Glutamatergic neuron (in vitro differentiated cells): ENCODE measurements at regions not wholly inside any gene's neighbourhood (a gene's known extent, or its start where the extent isn't known, plus 50 kb on each side); places are given as distances from the start of the nearest gene placed in this dataset.
"Not testable (repeated sequence)": the region's sequence is repeated elsewhere in the genome, so short reads cannot be mapped to it uniquely, and the experiment has no call there.

Source experiments
- DNase-seq: peaks from one replicate; pipeline ENCODE4 v3.0.0; 2022
- H3K27ac Mint-ChIP-seq: one replicate; pipeline ENCODE4 v1.8.0; 2020; ENCODE audit warnings: mild to moderate bottlenecking, mixed read lengths, inconsistent platforms; ENCODE audit not compliant: unreplicated experiment
- H3K27me3 Mint-ChIP-seq: one replicate; pipeline ENCODE4 v1.8.0; 2020; ENCODE audit warnings: mild to moderate bottlenecking, moderate library complexity, mixed read lengths, inconsistent platforms; ENCODE audit not compliant: unreplicated experiment
- H3K36me3 Mint-ChIP-seq: one replicate; pipeline ENCODE4 v1.8.0; 2020; ENCODE audit warnings: mild to moderate bottlenecking, mixed read lengths, inconsistent platforms; ENCODE audit not compliant: unreplicated experiment
- H3K4me1 Mint-ChIP-seq: one replicate; pipeline ENCODE4 v1.8.0; 2020; ENCODE audit warnings: mild to moderate bottlenecking, low read depth, mixed read lengths, inconsistent platforms; ENCODE audit not compliant: unreplicated experiment
- H3K4me3 Mint-ChIP-seq: one replicate; pipeline ENCODE4 v1.8.0; 2020; ENCODE audit warnings: mild to moderate bottlenecking, mixed read lengths, inconsistent platforms; ENCODE audit not compliant: unreplicated experiment
- H3K9me3 Mint-ChIP-seq: one replicate; pipeline ENCODE4 v1.8.0; 2020; ENCODE audit warnings: mild to moderate bottlenecking, moderate library complexity, mixed read lengths, inconsistent platforms; ENCODE audit not compliant: unreplicated experiment
- TF ChIP-seq, protein P1 (sequence below): fragments of 200-600 bp; sonication (generic); IDR thresholded peaks from one replicate; pipeline ENCODE4 v1.5.0; 2021; ENCODE audit not compliant: partially characterized antibody, unreplicated experiment

- no peak overlapping the region for H3K27ac Mint-ChIP-seq
- H3K36me3 Mint-ChIP-seq = no peaks in the 10 kb centered on the region
- H3K9me3 Mint-ChIP-seq = no peaks in the 10 kb centered on the region
- TF ChIP-seq, protein P1, sequence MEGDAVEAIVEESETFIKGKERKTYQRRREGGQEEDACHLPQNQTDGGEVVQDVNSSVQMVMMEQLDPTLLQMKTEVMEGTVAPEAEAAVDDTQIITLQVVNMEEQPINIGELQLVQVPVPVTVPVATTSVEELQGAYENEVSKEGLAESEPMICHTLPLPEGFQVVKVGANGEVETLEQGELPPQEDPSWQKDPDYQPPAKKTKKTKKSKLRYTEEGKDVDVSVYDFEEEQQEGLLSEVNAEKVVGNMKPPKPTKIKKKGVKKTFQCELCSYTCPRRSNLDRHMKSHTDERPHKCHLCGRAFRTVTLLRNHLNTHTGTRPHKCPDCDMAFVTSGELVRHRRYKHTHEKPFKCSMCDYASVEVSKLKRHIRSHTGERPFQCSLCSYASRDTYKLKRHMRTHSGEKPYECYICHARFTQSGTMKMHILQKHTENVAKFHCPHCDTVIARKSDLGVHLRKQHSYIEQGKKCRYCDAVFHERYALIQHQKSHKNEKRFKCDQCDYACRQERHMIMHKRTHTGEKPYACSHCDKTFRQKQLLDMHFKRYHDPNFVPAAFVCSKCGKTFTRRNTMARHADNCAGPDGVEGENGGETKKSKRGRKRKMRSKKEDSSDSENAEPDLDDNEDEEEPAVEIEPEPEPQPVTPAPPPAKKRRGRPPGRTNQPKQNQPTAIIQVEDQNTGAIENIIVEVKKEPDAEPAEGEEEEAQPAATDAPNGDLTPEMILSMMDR = no peak
- H3K4me3 Mint-ChIP-seq = no peak overlapping the region
- no peaks in the 10 kb centered on the region for H3K4me1 Mint-ChIP-seq
- H3K27me3 Mint-ChIP-seq = no peaks in the 10 kb centered on the region
- DNase-seq = no peak
These were observed 189.1 kb upstream of the FAT3 start for GRCh38 chr11:92035488-92035887.

DNA sequence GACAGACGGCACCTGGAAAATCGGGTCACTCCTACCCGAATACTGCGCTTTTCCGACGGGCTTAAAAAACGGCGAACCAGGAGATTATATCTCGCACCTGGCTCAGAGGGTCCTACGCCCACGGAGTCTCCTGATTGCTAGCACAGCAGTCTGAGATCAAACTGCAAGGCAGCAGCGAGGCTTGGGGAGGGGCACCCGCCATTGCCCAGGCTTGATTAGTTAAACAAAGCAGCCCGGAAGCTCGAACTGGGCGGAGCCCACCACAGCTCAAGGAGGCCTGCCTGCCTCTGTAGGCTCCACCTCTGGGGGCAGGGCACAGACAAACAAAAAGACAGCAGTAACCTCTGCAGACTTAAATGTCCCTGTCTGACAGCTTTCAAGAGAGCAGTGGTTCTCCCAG is 197.5 kb upstream of the FAT3 start:
- not testable (repeated sequence) for H3K4me1 Mint-ChIP-seq, DNase-seq, H3K9me3 Mint-ChIP-seq, H3K36me3 Mint-ChIP-seq, H3K27me3 Mint-ChIP-seq, H3K4me3 Mint-ChIP-seq
- peak overlapping the region; percentile 2 for H3K27ac Mint-ChIP-seq

- no peak for DNase-seq
- no peaks in the 10 kb centered on the region for H3K9me3 Mint-ChIP-seq
- H3K4me1 Mint-ChIP-seq = no peaks in the 10 kb centered on the region
- peaks cover 6% of the 10 kb centered on the region for H3K36me3 Mint-ChIP-seq
- H3K4me3 Mint-ChIP-seq = peak overlapping the region; percentile 17
- TF ChIP-seq, protein P1 = no peak
- H3K27ac Mint-ChIP-seq = peak overlapping the region; percentile 2
- H3K27me3 Mint-ChIP-seq = no peaks in the 10 kb centered on the region
These were observed 198.0 kb upstream of the FAT3 start for GRCh38 chr11:92026664-92027063.

DNA sequence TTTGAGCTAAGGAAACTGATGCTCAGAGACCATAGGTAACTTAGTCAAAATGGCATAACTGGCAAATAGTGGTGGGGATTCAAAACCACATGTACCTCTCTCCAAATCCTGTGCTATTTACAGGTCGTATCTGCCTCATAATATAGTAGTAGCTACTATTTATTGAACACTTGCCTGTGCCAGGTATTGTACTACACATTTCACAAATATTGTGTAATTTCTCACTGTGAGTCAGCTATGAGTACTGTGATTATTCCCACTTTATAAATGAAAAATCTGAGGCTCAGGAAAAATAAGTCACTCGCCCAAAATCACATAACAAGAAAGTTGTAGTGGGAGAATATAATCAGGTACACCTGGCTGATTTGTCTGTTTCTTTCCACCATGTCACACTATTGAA is 199.8 kb upstream of the FAT3 start:
- no peak for DNase-seq
- Mint-ChIP-seq H3K36me3 (peaks cover 6% of the 10 kb centered on the region), H3K4me1 (no peaks in the 10 kb centered on the region), H3K9me3 (no peaks in the 10 kb centered on the region), H3K4me3 (no peak overlapping the region), H3K27ac (no peak overlapping the region), H3K27me3 (no peaks in the 10 kb centered on the region)
- TF ChIP-seq, protein P1 = no peak

DNA sequence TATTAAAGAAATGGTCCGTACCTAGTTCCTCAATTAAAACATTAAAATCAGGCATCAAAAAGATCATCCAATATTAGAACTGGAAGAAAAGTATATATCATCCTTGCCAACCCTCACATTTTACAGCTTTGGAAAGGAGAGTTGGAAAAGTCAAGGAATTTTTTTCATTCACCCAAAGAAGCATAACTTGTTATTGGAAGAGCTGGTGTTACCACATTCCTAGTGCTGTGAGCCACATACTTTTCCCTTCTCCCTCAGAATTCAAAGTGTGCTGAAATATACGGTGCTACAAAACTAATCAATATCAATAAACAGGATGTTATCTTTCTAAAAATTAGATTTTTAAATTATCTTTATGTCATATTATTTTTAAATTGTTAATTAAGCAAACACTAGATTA is 202.1 kb upstream of the FAT3 start:
- Mint-ChIP-seq H3K27ac (no peak overlapping the region), H3K27me3 (peaks cover 1% of the 10 kb centered on the region), H3K36me3 (peaks cover 7% of the 10 kb centered on the region), H3K4me1 (no peaks in the 10 kb centered on the region), H3K9me3 (peaks cover 2% of the 10 kb centered on the region), H3K4me3 (no peak overlapping the region)
- TF ChIP-seq, protein P1 = no peak
- DNase-seq = no peak

GRCh38 chr11:92018332-92018731 is 206.3 kb upstream of the FAT3 start:
- H3K9me3 Mint-ChIP-seq = peaks cover 8% of the 10 kb centered on the region
- peaks cover 12% of the 10 kb centered on the region for H3K36me3 Mint-ChIP-seq
- H3K27ac Mint-ChIP-seq = no peak overlapping the region
- H3K4me1 Mint-ChIP-seq = no peaks in the 10 kb centered on the region
- H3K27me3 Mint-ChIP-seq = peaks cover 1% of the 10 kb centered on the region
- DNase-seq = no peak
- H3K4me3 Mint-ChIP-seq = no peak overlapping the region
- TF ChIP-seq, protein P1 = no peak
